GM18526 (cell line): ENCODE measurements at regions not wholly inside any gene's neighbourhood (a gene's known extent, or its start where the extent isn't known, plus 50 kb on each side); places are given as distances from the start of the nearest gene placed in this dataset.

Experiments used
- POLR2A ChIP-seq: IDR thresholded peaks from 3 replicates; pipeline ENCODE4 v1.6.1; 2011; ENCODE audit not compliant: insufficient read length; ENCODE audit errors: extremely low read depth

DNA sequence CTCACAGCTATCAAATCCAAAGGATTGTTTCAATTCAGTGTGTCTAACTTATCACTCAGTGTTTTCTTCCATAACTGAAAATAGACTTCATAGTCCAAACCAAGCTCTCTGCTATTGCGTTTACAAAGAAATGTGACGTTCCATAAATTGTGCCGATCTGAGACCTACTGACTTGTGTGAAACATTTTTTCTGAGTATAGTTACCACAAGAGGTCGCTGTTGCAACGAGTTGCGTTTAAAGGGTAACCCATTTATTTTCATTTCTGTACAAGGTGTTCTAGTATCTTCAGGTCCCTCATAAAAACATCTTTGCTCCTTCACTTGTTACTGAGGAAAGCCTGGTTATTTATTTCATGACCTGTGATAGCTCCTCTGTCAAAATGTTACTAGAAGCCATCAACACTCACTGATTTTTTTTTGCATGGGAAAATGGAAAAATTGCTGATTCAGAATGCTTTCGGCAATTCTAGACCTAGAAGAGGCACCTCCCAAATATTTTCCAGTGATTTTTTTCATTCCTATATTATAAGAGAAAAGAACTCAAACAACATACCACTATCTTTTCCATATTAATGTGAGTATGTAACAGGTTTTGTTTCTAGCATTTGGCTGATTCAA, 60.9 kb upstream of the OR4E1 start:
- no peak for TF ChIP-seq POLR2A

DNA sequence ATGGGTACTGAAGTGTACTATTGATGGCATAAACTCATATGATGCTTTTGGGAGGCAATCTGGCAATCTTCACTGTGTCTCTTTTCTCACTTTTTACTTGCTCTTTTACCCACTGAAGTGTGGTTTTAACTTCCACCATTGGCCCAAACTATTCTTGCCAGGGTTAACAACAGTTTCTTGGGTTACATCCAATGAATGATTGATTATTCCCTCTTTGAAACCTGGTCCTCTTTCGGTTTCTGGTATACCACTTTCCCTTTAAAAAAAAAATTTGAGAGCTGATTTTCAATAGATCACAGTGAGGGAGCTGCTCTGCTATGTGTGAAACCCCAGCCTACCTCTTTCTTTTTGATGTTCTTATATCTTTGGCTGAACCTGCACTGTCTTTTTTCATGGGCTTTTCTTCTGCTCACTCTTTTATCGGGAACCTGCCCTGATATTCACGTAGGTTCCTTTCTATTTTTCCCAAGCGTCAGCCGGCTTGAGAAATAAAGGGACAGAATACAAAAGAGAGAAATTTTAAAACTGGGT, 56.1 kb upstream of the OR4E1 start:
- no peak for TF ChIP-seq POLR2A

DNA sequence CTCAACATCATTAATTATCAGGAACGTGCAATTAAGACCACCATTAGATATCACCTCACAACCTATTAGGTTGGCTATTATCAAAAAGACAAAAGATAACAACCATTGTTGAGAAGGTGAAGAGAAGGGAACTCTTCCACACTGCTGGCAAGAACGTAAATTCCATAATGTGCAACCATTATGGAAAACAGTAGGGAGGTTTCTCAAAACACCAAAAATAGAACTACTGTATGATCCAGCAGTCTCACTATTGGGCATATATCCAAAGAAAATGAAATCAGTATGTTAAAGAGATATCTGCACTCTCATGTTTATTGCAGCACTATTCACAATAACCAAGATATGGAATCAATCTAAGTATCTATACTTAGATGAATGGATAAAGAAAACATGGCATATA, 51.6 kb upstream of the OR4E1 start:
- no peak for TF ChIP-seq POLR2A

DNA sequence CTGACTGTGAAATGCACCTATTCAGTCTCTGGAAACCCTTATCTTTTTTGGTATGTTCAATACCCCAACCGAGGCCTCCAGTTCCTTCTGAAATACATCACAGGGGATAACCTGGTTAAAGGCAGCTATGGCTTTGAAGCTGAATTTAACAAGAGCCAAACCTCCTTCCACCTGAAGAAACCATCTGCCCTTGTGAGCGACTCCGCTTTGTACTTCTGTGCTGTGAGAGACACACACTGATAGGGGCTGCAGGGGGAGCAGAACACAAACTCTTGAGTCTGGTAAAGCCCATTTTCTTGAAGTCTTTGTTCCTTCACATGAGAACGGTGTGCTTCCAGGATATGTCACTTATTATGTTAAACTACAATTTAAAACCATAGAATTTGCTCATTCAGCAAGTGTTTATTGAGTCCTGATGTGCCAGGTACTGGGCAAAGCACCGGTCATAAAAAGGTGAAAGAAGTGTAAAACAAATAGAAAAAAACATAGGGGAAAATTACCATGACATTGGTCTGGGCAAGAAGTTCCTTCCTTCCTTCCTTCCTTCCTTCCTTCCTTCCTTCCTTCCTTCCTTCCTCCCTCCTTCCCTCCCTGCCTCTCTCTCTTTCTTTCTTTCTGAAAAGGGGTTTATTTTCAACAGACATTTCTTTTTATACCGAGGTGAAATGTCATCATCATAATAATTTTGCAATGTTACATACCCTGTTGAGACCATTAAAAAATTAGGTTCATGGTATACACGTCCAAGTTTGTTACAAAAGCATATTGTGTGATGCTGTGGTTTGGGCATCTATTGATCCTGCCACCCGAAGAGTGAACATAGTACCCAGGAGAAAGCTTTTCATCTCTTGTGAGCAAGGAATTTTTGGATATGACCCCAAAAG, 50.7 kb upstream of the OR4E1 start:
- no peak for TF ChIP-seq POLR2A

DNA sequence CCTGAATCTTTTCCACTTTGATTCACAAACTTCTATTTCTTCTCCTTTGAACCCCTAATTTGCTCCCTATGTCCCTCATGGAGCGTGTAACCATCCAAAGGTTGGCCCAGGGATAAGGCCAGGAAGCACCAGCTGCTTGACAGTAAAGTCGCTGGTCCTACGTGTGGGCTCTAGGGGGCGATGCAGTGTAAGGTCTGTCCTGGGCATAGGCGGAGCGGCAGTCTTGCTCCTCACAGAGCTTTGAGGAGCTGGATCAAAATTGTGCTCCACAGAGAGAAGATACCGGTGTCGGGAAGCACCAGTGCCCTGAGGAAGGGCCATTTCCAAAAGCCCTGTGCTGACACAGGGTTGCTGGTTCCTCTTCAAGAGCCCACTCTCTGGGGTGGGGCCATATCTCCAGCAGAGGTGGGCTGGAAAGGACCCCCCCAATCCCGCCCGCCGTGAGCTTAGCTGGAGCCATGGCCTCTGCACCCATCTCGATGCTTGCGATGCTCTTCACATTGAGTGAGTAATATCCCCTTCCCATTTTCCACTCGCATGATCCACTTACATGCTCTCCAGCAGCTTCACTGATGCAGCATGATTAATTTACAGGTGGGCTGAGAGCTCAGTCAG, 49.9 kb upstream of the OR4E1 start:
- TF ChIP-seq POLR2A, result no peak
